DND-41 (cell line): ENCODE measurements at regions not wholly inside any gene's neighbourhood (a gene's known extent, or its start where the extent isn't known, plus 50 kb on each side); places are given as distances from the start of the nearest gene placed in this dataset.

Experiments used
- ATAC-seq: fragments of 200-7000 bp; cut with Tn5 transposase; 3 replicates; pipeline ENCODE4 v1.9.1; 2021; ENCODE audit warnings: low read depth; ENCODE audit not compliant: insufficient read depth
- DNase-seq: peaks from one replicate; pipeline ENCODE4 v3.0.0-alpha.2; 2020
- H2AFZ ChIP-seq: 2 replicates; pipeline ENCODE4 v1.6.0; 2012; ENCODE audit warnings: low read depth, low read length
- H3K27ac ChIP-seq: 2 replicates; pipeline ENCODE4 v1.5.1; 2012; ENCODE audit warnings: low read length, inconsistent platforms
- H3K27me3 ChIP-seq: fragments of 200-600 bp; sonication (generic); 2 replicates; pipeline ENCODE4 v1.6.0; 2012; ENCODE audit warnings: low read length, mild to moderate bottlenecking, inconsistent platforms; ENCODE audit not compliant: insufficient read depth, poor library complexity
- H3K36me3 ChIP-seq: 2 replicates; pipeline ENCODE4 v1.5.1; 2012; ENCODE audit warnings: low read length, inconsistent platforms; ENCODE audit not compliant: insufficient read depth
- H3K4me1 ChIP-seq: 2 replicates; pipeline ENCODE4 v1.5.1; 2012; ENCODE audit warnings: mild to moderate bottlenecking, low read length; ENCODE audit not compliant: insufficient read depth
- H3K4me2 ChIP-seq: 2 replicates; pipeline ENCODE4 v1.6.0; 2012; ENCODE audit warnings: mild to moderate bottlenecking, moderate library complexity, low read length, inconsistent platforms; ENCODE audit not compliant: insufficient read depth
- H3K4me3 ChIP-seq, 2 experiments: fragments of 200-600 bp in 1 of 2; shearing (Covaris generic) in 1 of 2; 2 replicates each; pipeline ENCODE4 v1.5.1; 2012 to 2016; ENCODE audit warnings: inconsistent platforms in 2 of 2, low read length in 2 of 2, mild to moderate bottlenecking in 2 of 2, low read depth in 1 of 2, moderate library complexity in 1 of 2
- H3K79me2 ChIP-seq: 2 replicates; pipeline ENCODE4 v1.6.0; 2012; ENCODE audit warnings: low read length, inconsistent platforms; ENCODE audit not compliant: insufficient read depth
- H3K9ac ChIP-seq: 2 replicates; pipeline ENCODE4 v1.6.0; 2012; ENCODE audit warnings: low read depth, mild to moderate bottlenecking, inconsistent platforms, low read length, moderate library complexity
- H3K9me3 ChIP-seq: 2 replicates; pipeline ENCODE4 v1.5.1; 2012; ENCODE audit warnings: low read length, moderate library complexity, mild to moderate bottlenecking, inconsistent platforms; ENCODE audit not compliant: insufficient read depth, severe bottlenecking
- H4K20me1 ChIP-seq: 2 replicates; pipeline ENCODE4 v1.6.0; 2012; ENCODE audit warnings: low read length; ENCODE audit not compliant: insufficient read depth
- EZH2 ChIP-seq: IDR thresholded peaks from 3 replicates; pipeline ENCODE4 v1.6.1; 2012; ENCODE audit warnings: borderline replicate concordance, low read depth, mild to moderate bottlenecking, moderate library complexity, low read length, inconsistent platforms; ENCODE audit not compliant: severe bottlenecking
- TF ChIP-seq, protein P1 (sequence below): IDR thresholded peaks from 2 replicates; pipeline ENCODE4 v1.5.1; 2012; ENCODE audit warnings: borderline replicate concordance, low read length, moderate library complexity, mild to moderate bottlenecking; ENCODE audit not compliant: poor library complexity, severe bottlenecking; ENCODE audit errors: extremely low read depth

DNA sequence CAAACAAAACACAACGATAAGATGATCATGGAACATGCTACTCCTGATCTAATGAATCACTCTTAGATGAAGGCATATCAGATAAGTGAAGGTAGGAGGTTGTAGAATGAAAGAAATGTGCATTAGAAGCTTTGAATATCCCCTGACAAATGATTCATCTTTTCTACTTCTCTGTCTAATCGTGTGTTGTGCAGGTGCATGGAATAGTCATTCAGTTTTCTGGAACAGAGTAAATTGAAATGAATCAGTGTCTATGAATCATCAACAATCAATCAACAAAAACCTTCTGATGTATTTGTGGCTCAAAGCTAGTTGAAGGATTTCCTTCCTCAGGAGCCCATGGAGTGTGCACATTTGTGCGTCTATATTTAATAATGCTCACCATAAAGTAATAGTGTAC is 1290.4 kb upstream of the PCDH20 start:
- no peaks in the 10 kb centered on the region for H3K4me1 ChIP-seq
- no peak overlapping the region for H3K9ac ChIP-seq
- no peaks in the 10 kb centered on the region for H3K9me3 ChIP-seq
- no peak overlapping the region for H2AFZ ChIP-seq
- H3K79me2 ChIP-seq = no peaks in the 10 kb centered on the region
- H4K20me1 ChIP-seq = no peaks in the 10 kb centered on the region
- no peak overlapping the region for H3K4me2 ChIP-seq
- H3K36me3 ChIP-seq = no peaks in the 10 kb centered on the region
- no peak for TF ChIP-seq EZH2
- H3K27me3 ChIP-seq = no peaks in the 10 kb centered on the region
- DNase-seq = no peak
- no peak overlapping the region for H3K27ac ChIP-seq
- no peak overlapping the region for H3K4me3 ChIP-seq
- ATAC-seq = no peak

DNA sequence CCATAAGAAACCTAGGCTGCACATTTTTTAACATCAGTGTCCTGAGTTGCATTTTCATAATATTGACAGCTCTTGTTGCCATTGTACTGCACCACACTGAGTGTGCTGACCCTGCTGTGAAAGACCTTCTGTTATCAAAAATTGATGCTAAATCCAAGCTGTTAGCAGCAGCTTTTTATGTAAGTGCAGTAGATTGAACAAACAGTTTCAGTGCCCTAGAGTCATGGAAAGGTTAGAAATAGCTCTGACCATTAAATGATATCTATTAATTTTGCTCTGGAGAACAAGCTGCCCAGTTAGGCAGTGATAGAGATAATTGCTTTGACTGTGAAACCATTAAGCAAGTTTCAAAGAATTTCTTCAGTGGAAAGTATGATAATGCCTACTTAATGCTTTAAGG is 1289.2 kb upstream of the PCDH20 start:
- Histone ChIP-seq H3K9me3 (no peaks in the 10 kb centered on the region), H3K27ac (no peak overlapping the region), H4K20me1 (no peaks in the 10 kb centered on the region), H3K4me2 (no peak overlapping the region), H3K36me3 (no peaks in the 10 kb centered on the region), H3K4me3 (no peak overlapping the region), H3K4me1 (no peaks in the 10 kb centered on the region), H3K9ac (no peak overlapping the region), H3K27me3 (no peaks in the 10 kb centered on the region), H2AFZ (peak overlapping the region; percentile 48), H3K79me2 (no peaks in the 10 kb centered on the region)
- TF ChIP-seq EZH2 = no peak
- TF ChIP-seq, protein P1, sequence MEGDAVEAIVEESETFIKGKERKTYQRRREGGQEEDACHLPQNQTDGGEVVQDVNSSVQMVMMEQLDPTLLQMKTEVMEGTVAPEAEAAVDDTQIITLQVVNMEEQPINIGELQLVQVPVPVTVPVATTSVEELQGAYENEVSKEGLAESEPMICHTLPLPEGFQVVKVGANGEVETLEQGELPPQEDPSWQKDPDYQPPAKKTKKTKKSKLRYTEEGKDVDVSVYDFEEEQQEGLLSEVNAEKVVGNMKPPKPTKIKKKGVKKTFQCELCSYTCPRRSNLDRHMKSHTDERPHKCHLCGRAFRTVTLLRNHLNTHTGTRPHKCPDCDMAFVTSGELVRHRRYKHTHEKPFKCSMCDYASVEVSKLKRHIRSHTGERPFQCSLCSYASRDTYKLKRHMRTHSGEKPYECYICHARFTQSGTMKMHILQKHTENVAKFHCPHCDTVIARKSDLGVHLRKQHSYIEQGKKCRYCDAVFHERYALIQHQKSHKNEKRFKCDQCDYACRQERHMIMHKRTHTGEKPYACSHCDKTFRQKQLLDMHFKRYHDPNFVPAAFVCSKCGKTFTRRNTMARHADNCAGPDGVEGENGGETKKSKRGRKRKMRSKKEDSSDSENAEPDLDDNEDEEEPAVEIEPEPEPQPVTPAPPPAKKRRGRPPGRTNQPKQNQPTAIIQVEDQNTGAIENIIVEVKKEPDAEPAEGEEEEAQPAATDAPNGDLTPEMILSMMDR = no peak
- ATAC-seq = no peak
- no peak for DNase-seq

DNA sequence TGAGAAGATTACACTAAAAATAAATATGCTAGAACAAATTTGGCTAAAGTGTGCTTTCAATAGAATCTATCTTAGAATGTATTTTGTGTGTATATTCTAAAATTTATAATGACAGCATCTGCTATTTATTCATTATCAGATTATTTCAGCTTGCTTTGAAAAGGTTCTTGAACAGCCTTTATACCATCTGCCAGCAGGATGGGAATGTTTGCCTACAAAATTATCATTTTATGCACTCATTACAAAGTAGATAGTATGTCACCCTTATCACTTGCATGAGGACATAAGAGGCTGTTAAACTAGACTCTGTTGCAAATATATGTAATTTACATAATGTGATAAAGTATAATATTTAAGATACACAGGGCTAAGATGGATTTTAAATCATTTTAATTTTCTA is 1286.9 kb upstream of the PCDH20 start:
- Histone ChIP-seq H3K9ac (no peak overlapping the region), H3K36me3 (no peaks in the 10 kb centered on the region), H3K27ac (no peak overlapping the region), H3K9me3 (no peaks in the 10 kb centered on the region), H3K4me1 (no peaks in the 10 kb centered on the region), H3K79me2 (no peaks in the 10 kb centered on the region), H3K4me3 (no peak overlapping the region), H3K4me2 (no peak overlapping the region), H4K20me1 (no peaks in the 10 kb centered on the region), H3K27me3 (no peaks in the 10 kb centered on the region), H2AFZ (no peak overlapping the region)
- no peak for DNase-seq
- TF ChIP-seq EZH2 = no peak
- TF ChIP-seq, protein P1 = no peak
- ATAC-seq = no peak

DNA sequence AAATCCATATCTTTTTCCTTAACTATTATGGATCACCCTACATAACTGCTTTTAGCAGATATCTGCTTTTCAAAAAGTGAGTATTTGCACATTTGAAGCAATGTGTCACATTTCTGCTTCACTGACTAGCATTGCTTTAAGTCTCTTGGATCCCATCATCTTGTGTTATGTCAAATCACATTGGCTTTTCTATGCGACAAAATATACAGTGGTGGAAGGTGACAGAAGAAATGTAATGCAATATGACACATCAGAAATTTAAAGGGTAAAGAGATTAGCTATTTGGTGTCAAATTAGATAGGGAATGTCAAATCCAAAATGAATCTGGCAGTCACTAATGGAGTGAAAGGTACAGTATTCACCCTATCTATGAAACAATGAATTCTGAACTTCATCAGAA is 1282.1 kb upstream of the PCDH20 start:
- DNase-seq (no peak), ATAC-seq (no peak)
- no peaks in the 10 kb centered on the region for H3K36me3 ChIP-seq
- no peaks in the 10 kb centered on the region for H3K4me1 ChIP-seq
- TF ChIP-seq, protein P1 = no peak
- TF ChIP-seq EZH2 = no peak
- H2AFZ ChIP-seq = no peak overlapping the region
- no peak overlapping the region for H3K27ac ChIP-seq
- no peak overlapping the region for H3K9ac ChIP-seq
- no peaks in the 10 kb centered on the region for H3K9me3 ChIP-seq
- H3K27me3 ChIP-seq = no peaks in the 10 kb centered on the region
- H4K20me1 ChIP-seq = no peaks in the 10 kb centered on the region
- H3K4me3 ChIP-seq = no peak overlapping the region
- no peak overlapping the region for H3K4me2 ChIP-seq
- no peaks in the 10 kb centered on the region for H3K79me2 ChIP-seq
